Loucy (cell line): ENCODE measurements at regions not wholly inside any gene's neighbourhood (a gene's known extent, or its start where the extent isn't known, plus 50 kb on each side); places are given as distances from the start of the nearest gene placed in this dataset.

Experiments
- EZH2phosphoT487 ChIP-seq: fragments of 200-600 bp; IDR thresholded peaks from 2 replicates; pipeline ENCODE4 v1.6.1; 2018; ENCODE audit warnings: antibody characterized with exemption, mild to moderate bottlenecking, moderate library complexity, borderline replicate concordance
- TF ChIP-seq, protein P1 (sequence below): fragments of 200-600 bp; sonication (generic); conservative IDR thresholded peaks from 2 replicates; pipeline ENCODE4 v1.5.1; 2014; ENCODE audit warnings: mild to moderate bottlenecking, antibody characterized with exemption, low read length

DNA sequence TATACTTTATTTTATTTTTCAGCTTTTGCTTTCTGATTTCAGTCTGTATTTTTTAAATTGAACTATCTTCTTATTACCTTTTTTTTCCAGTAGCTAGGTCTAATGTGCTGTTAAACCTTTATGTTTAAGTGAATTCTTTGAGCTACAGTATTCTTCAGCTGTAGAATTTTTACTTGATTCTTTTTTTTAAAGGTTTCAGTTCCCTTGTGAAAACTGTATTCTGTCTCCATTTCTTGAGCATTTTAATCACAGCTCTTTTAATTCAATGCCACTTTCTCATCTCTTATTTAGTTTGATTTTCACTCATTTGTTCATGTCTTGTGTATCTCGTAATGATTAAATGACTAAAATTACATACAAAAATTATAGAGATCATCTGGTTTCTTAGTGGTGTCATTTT, 233.8 kb downstream of the MTRR start:
- TF ChIP-seq, protein P1, sequence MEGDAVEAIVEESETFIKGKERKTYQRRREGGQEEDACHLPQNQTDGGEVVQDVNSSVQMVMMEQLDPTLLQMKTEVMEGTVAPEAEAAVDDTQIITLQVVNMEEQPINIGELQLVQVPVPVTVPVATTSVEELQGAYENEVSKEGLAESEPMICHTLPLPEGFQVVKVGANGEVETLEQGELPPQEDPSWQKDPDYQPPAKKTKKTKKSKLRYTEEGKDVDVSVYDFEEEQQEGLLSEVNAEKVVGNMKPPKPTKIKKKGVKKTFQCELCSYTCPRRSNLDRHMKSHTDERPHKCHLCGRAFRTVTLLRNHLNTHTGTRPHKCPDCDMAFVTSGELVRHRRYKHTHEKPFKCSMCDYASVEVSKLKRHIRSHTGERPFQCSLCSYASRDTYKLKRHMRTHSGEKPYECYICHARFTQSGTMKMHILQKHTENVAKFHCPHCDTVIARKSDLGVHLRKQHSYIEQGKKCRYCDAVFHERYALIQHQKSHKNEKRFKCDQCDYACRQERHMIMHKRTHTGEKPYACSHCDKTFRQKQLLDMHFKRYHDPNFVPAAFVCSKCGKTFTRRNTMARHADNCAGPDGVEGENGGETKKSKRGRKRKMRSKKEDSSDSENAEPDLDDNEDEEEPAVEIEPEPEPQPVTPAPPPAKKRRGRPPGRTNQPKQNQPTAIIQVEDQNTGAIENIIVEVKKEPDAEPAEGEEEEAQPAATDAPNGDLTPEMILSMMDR, result no peak
- no peak for TF ChIP-seq EZH2phosphoT487
